ENCODE measurements at regions not wholly inside any gene's neighbourhood (a gene's known extent, or its start where the extent isn't known, plus 50 kb on each side); places are given as distances from the start of the nearest gene placed in this dataset.

DNA sequence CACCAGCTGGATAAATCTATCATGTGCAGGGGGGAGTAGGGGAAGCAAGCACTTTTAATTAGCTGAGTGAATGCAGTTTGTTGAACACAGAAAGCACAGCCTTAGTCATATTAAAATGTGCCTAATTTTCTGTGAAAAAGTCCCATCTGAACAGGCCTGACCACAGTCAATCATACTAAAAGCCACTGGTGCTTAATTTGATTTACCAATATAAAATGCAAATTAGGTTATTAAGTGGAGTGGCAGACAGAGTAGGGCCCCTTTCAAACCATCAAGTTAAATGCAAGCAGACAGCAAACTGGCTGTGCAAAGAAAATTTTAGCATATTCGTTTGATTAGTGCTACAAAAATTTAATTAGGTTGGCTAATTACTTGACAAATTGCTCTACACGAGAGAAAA, 176.1 kb downstream of the ISL1 start:
- no peak for TF ChIP-seq RAD21 (conservative IDR thresholded peaks at IDR 0.05)
- TF ChIP-seq MXI1 (conservative IDR thresholded peaks at IDR 0.05; ENCODE audit: poor library complexity, severe bottlenecking): no peak
- TF ChIP-seq, protein P1, sequence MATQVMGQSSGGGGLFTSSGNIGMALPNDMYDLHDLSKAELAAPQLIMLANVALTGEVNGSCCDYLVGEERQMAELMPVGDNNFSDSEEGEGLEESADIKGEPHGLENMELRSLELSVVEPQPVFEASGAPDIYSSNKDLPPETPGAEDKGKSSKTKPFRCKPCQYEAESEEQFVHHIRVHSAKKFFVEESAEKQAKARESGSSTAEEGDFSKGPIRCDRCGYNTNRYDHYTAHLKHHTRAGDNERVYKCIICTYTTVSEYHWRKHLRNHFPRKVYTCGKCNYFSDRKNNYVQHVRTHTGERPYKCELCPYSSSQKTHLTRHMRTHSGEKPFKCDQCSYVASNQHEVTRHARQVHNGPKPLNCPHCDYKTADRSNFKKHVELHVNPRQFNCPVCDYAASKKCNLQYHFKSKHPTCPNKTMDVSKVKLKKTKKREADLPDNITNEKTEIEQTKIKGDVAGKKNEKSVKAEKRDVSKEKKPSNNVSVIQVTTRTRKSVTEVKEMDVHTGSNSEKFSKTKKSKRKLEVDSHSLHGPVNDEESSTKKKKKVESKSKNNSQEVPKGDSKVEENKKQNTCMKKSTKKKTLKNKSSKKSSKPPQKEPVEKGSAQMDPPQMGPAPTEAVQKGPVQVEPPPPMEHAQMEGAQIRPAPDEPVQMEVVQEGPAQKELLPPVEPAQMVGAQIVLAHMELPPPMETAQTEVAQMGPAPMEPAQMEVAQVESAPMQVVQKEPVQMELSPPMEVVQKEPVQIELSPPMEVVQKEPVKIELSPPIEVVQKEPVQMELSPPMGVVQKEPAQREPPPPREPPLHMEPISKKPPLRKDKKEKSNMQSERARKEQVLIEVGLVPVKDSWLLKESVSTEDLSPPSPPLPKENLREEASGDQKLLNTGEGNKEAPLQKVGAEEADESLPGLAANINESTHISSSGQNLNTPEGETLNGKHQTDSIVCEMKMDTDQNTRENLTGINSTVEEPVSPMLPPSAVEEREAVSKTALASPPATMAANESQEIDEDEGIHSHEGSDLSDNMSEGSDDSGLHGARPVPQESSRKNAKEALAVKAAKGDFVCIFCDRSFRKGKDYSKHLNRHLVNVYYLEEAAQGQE (IDR thresholded peaks at IDR 0.05; ENCODE audit: borderline replicate concordance): no peak
- no peak for TF ChIP-seq TAF1 (IDR thresholded peaks at IDR 0.05; ENCODE audit: low read depth)

DNA sequence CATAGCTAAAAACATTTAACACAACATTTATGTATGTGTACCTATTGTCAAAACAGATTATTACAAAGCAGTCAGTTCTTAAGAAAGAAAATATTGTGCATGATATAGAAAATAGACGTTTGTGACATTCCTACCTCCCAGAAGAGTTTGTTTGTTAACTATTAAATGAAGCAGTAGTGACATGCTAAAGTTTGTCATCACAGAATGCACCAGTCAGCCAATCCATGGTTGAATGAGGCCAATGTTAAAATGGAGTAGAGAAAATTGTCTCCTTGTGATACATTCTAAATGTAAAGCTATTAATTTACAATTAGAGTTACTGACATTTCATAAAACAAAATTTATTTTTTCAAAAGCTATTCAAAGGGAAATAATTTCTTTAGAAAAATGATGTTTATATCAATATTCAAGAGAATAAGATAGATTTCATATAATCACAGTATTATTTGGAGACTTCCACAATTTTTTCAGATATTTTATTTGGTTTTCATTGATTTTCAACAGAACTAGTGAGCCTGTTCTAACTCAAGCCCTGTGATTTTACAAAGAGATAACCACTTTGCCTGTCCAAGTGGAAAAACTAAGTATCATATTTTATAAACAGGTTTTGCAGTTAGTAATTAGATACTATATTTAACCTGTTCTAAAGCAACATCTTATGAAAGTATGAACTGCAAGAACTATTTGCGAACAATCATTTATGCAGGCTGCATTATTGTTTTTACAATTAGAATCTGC, 176.8 kb downstream of the ISL1 start:
- no peaks in the 10 kb centered on the region for H4K20me1 ChIP-seq (ENCODE audit: insufficient read depth)
- H2AFZ ChIP-seq (ENCODE audit: low read depth, low read length): no peak overlapping the region
- H3F3A ChIP-seq (ENCODE audit: insufficient read depth, low read length, poor library complexity, severe bottlenecking): no peaks in the 10 kb centered on the region
- no peaks in the 10 kb centered on the region for H3K9me2 ChIP-seq (ENCODE audit: insufficient read depth, low read length)
- TF ChIP-seq SMC3 (conservative IDR thresholded peaks at IDR 0.05; ENCODE audit: poor library complexity) (no peak), EZH2 (IDR thresholded peaks at IDR 0.05; ENCODE audit: borderline replicate concordance, insufficient read depth, low read length, poor library complexity, severe bottlenecking) (no peak), POLR2AphosphoS5 (IDR thresholded peaks at IDR 0.05) (no peak), TAF1 (IDR thresholded peaks at IDR 0.05; ENCODE audit: low read depth) (no peak), MXI1 (conservative IDR thresholded peaks at IDR 0.05; ENCODE audit: poor library complexity, severe bottlenecking) (no peak), RAD21 (conservative IDR thresholded peaks at IDR 0.05) (no peak), EP300 (conservative IDR thresholded peaks at IDR 0.05; ENCODE audit: poor library complexity, severe bottlenecking) (no peak)
- TF ChIP-seq, protein P2, sequence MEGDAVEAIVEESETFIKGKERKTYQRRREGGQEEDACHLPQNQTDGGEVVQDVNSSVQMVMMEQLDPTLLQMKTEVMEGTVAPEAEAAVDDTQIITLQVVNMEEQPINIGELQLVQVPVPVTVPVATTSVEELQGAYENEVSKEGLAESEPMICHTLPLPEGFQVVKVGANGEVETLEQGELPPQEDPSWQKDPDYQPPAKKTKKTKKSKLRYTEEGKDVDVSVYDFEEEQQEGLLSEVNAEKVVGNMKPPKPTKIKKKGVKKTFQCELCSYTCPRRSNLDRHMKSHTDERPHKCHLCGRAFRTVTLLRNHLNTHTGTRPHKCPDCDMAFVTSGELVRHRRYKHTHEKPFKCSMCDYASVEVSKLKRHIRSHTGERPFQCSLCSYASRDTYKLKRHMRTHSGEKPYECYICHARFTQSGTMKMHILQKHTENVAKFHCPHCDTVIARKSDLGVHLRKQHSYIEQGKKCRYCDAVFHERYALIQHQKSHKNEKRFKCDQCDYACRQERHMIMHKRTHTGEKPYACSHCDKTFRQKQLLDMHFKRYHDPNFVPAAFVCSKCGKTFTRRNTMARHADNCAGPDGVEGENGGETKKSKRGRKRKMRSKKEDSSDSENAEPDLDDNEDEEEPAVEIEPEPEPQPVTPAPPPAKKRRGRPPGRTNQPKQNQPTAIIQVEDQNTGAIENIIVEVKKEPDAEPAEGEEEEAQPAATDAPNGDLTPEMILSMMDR (IDR thresholded peaks at IDR 0.05; ENCODE audit: poor library complexity, severe bottlenecking): no peak
- TF ChIP-seq, protein P1 (IDR thresholded peaks at IDR 0.05; ENCODE audit: borderline replicate concordance): no peak
- no peaks in the 10 kb centered on the region for H3K36me3 ChIP-seq (ENCODE audit: insufficient read depth, low read length)
- no peak overlapping the region for H3K4me3 ChIP-seq (ENCODE audit: low read length)
- no peak overlapping the region for H3K4me2 ChIP-seq (ENCODE audit: low read length)
- no peaks in the 10 kb centered on the region for H3K27me3 ChIP-seq (ENCODE audit: insufficient read depth, low read depth, low read length)
- no peaks in the 10 kb centered on the region for H3K79me2 ChIP-seq (replicated peaks; ENCODE audit: insufficient read depth, low read length)
- peaks cover 3% of the 10 kb centered on the region for H3K9me3 ChIP-seq (ENCODE audit: low read length)
- H3K27ac ChIP-seq (ENCODE audit: low read length): no peak overlapping the region
- no peak overlapping the region for H3K9ac ChIP-seq (ENCODE audit: low read length)

More for the DNA sequence above, 176.1 kb downstream of the ISL1 start:
- H3K27me3 ChIP-seq (ENCODE audit: insufficient read depth, low read depth, low read length): no peaks in the 10 kb centered on the region
- no peak overlapping the region for H3K4me2 ChIP-seq (ENCODE audit: low read length)
- H3K9ac ChIP-seq (ENCODE audit: low read length): no peak overlapping the region
- no peaks in the 10 kb centered on the region for H3K79me2 ChIP-seq (replicated peaks; ENCODE audit: insufficient read depth, low read length)
- no peaks in the 10 kb centered on the region for H3K9me2 ChIP-seq (ENCODE audit: insufficient read depth, low read length)
- no peak overlapping the region for H3K27ac ChIP-seq (ENCODE audit: low read length)
- H4K20me1 ChIP-seq (ENCODE audit: insufficient read depth): no peaks in the 10 kb centered on the region
- H3K4me3 ChIP-seq (ENCODE audit: low read length): no peak overlapping the region
- H3K9me3 ChIP-seq (ENCODE audit: low read length): peaks cover 3% of the 10 kb centered on the region
- H2AFZ ChIP-seq (ENCODE audit: low read depth, low read length): no peak overlapping the region
- no peaks in the 10 kb centered on the region for H3K36me3 ChIP-seq (ENCODE audit: insufficient read depth, low read length)
- no peaks in the 10 kb centered on the region for H3F3A ChIP-seq (ENCODE audit: insufficient read depth, low read length, poor library complexity, severe bottlenecking)

Data from neural cell (in vitro differentiated cells).